ENCODE measurements at regions not wholly inside any gene's neighbourhood (a gene's known extent, or its start where the extent isn't known, plus 50 kb on each side); places are given as distances from the start of the nearest gene placed in this dataset. TPM values are rescaled to one million over a fixed set of nuclear protein-coding genes. Genes with fewer than 3 reads are reported as not detected.

DNA sequence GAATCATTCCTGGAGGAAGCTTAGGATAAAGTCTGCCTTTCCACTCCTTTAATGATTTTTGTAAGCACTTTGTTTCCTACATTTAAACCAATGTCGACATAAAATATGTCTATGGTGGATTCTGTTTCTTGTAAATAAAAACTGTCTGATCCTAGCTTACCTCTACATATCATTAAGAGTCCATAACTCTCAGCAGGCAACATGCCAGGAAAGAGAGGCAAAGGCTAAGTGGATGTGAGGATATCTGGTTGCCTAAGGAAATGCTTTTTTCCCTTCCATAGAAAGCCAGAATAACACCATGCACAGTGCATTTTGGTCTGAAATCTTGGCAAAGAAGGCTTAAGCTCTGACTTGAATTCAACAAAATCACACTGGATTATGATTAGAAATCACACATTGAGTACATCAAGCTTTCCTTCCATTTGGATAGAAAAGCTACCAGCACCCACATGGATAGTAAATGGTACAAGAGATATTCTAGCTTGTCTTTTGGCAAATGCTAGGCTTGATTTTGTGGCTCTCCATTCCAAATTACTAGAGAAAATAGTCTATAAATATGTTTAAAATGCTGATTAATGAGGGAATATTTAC lies 57.0 kb upstream of the CNTN1 start:
- no peak overlapping the region for H3K4me3 ChIP-seq (ENCODE audit: low read length)
- no peak overlapping the region for H3K18ac ChIP-seq (ENCODE audit: low read length)
- H3K23ac ChIP-seq (ENCODE audit: low read length), result no peak overlapping the region
- H3K56ac ChIP-seq (ENCODE audit: low read length), result no peak overlapping the region
- no peaks in the 10 kb centered on the region for H3K79me1 ChIP-seq (ENCODE audit: low read length)
- H2BK15ac ChIP-seq (replicated peaks; ENCODE audit: low read depth), result no peak overlapping the region
- no peaks in the 10 kb centered on the region for H3K27me3 ChIP-seq (ENCODE audit: insufficient read depth, low read length, poor library complexity)
- no peak overlapping the region for H4K5ac ChIP-seq (ENCODE audit: low read length)
- no peak overlapping the region for H2AK5ac ChIP-seq (ENCODE audit: low read length)
- no peak overlapping the region for H3K4ac ChIP-seq (ENCODE audit: low read depth, low read length)
- H3K4me2 ChIP-seq (ENCODE audit: low read length), result no peak overlapping the region
- no peak overlapping the region for H2BK5ac ChIP-seq (ENCODE audit: low read length)
- H3K9ac ChIP-seq (ENCODE audit: low read length), result no peak overlapping the region
- H3K4me1 ChIP-seq (ENCODE audit: control insufficient read depth, low read depth, low read length), result no peaks in the 10 kb centered on the region
- no peak overlapping the region for H3K27ac ChIP-seq (ENCODE audit: low read depth, low read length)
- H4K8ac ChIP-seq (ENCODE audit: low read depth, low read length), result no peak overlapping the region
- WGBS (ENCODE audit: extremely low coverage, insufficient coverage, low lambda C conversion rate), result no CpG with 5 or more reads among the region's 1 CpG
- no peaks in the 10 kb centered on the region for H3K36me3 ChIP-seq (ENCODE audit: control insufficient read depth, insufficient read depth, low read length)
- no peak overlapping the region for H2BK120ac ChIP-seq (ENCODE audit: low read depth, low read length)
- DNase-seq, result no peak
- H3K79me2 ChIP-seq (ENCODE audit: control insufficient read depth, insufficient read depth, low read length), result no peaks in the 10 kb centered on the region

Small RNAs in the stretch of these regions (small RNA-seq; reads per million reads assigned to genes)
- not detected for gene RNU6-713P (ENCODE audit: insufficient read depth)

Data from mesendoderm (in vitro differentiated cells).